ENCODE measurements at regions not wholly inside any gene's neighbourhood (a gene's known extent, or its start where the extent isn't known, plus 50 kb on each side); places are given as distances from the start of the nearest gene placed in this dataset.

DNA sequence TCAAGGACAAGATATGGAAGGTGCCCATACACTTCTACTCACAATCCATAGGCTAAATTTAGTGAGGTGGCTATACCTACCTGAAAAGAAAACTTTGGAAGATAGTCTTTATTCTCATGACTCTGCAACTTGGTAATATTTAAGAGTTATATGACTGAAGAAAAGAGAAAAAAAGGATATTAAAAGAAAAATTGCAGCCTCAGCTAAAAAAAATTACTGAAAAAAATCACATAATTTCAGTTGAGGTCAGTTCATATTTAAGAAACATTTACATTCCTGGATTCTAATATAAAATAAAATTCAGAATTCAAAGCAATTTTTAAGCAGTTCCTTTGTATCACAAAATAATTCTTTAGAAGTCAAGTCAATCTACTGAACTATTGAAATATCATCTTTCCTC lies 166.5 kb downstream of the GABRG1 start:
- no peak for TF ChIP-seq POLR2AphosphoS5 (IDR thresholded peaks at IDR 0.05)
- TF ChIP-seq, protein P1, sequence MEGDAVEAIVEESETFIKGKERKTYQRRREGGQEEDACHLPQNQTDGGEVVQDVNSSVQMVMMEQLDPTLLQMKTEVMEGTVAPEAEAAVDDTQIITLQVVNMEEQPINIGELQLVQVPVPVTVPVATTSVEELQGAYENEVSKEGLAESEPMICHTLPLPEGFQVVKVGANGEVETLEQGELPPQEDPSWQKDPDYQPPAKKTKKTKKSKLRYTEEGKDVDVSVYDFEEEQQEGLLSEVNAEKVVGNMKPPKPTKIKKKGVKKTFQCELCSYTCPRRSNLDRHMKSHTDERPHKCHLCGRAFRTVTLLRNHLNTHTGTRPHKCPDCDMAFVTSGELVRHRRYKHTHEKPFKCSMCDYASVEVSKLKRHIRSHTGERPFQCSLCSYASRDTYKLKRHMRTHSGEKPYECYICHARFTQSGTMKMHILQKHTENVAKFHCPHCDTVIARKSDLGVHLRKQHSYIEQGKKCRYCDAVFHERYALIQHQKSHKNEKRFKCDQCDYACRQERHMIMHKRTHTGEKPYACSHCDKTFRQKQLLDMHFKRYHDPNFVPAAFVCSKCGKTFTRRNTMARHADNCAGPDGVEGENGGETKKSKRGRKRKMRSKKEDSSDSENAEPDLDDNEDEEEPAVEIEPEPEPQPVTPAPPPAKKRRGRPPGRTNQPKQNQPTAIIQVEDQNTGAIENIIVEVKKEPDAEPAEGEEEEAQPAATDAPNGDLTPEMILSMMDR (IDR thresholded peaks at IDR 0.05), result no peak
